ENCODE measurements at regions not wholly inside any gene's neighbourhood (a gene's known extent, or its start where the extent isn't known, plus 50 kb on each side); places are given as distances from the start of the nearest gene placed in this dataset.

DNA sequence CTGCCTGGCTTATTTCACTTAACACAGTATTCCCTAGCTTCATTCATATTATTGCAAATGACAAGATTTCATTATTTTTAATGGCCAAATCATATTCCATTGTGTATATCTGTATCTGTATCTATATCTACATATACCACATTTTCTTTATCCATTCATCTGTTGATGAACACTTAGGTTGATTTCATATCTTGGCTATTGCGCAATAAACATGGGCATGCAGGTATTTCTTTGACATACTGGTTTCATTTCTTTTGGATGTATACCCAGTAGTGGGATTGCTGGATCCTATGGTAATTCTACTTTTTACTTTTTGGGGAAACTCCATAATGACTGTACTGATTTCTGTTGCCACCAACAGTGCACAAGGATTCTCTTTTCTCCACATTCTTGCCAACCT is 68.9 kb upstream of the CREB5 start:
- no peak for ATAC-seq (ENCODE audit: low FRiP score)
- DNase-seq (ENCODE audit: low spot score) = no peak
- TF ChIP-seq, protein P1, sequence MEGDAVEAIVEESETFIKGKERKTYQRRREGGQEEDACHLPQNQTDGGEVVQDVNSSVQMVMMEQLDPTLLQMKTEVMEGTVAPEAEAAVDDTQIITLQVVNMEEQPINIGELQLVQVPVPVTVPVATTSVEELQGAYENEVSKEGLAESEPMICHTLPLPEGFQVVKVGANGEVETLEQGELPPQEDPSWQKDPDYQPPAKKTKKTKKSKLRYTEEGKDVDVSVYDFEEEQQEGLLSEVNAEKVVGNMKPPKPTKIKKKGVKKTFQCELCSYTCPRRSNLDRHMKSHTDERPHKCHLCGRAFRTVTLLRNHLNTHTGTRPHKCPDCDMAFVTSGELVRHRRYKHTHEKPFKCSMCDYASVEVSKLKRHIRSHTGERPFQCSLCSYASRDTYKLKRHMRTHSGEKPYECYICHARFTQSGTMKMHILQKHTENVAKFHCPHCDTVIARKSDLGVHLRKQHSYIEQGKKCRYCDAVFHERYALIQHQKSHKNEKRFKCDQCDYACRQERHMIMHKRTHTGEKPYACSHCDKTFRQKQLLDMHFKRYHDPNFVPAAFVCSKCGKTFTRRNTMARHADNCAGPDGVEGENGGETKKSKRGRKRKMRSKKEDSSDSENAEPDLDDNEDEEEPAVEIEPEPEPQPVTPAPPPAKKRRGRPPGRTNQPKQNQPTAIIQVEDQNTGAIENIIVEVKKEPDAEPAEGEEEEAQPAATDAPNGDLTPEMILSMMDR (IDR thresholded peaks at IDR 0.05) = no peak

DNA sequence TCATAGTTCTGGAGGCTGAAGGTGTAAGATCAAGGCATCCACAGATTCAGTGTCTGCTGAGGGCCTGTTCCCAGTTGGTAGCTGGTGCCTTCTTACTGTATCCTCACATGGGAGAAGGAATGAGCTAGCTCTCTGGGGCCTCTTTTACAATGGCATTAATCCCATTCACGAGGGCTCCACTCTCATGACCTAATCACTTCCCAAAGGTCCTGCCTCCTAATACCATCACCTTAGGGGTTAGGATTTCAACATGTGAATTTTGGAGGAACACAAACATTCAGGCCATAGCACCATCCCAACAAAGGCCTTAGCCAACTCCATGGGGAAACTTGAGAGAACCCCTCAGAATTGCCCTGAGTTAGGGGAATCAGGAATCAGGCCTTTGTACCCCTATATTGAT is 66.1 kb upstream of the CREB5 start:
- ATAC-seq (ENCODE audit: low FRiP score) = no peak
- TF ChIP-seq, protein P1 (IDR thresholded peaks at IDR 0.05) = no peak
- DNase-seq (ENCODE audit: low spot score) = no peak

DNA sequence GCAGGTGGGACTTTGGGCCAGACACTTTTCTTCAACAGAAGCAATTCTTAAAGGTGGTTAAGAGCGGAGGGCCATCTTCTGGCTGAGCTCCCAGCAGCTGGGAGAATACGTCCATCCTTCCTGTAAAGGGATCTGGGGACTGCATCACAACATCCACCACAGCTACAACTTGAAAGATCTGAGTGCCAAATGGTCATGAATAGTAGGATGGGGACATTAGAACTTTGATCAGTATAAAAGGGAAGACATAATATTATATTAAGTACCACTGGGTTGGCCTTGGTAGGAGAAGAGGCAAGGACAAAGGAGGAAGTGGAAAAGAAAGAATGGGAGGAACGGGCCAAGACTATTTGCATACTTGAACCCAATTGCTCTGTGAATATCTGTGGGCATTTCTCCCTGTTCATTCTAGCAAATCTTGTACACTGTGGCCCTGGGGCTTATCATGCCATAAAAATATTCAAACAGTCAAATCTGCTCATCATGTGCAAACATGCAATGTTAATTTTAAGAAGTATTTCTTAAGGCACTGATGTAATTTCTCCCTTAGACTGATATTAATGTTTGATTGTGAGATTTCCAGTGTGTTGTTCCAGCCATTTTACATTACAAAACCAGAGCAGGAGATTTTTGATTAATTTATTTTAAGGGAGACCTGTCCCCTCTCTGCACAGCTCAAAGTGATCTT is 65.5 kb upstream of the CREB5 start:
- DNase-seq (ENCODE audit: low spot score) = no peak
- TF ChIP-seq, protein P1 (IDR thresholded peaks at IDR 0.05) = no peak
- ATAC-seq (ENCODE audit: low FRiP score) = peak; percentile 56

DNA sequence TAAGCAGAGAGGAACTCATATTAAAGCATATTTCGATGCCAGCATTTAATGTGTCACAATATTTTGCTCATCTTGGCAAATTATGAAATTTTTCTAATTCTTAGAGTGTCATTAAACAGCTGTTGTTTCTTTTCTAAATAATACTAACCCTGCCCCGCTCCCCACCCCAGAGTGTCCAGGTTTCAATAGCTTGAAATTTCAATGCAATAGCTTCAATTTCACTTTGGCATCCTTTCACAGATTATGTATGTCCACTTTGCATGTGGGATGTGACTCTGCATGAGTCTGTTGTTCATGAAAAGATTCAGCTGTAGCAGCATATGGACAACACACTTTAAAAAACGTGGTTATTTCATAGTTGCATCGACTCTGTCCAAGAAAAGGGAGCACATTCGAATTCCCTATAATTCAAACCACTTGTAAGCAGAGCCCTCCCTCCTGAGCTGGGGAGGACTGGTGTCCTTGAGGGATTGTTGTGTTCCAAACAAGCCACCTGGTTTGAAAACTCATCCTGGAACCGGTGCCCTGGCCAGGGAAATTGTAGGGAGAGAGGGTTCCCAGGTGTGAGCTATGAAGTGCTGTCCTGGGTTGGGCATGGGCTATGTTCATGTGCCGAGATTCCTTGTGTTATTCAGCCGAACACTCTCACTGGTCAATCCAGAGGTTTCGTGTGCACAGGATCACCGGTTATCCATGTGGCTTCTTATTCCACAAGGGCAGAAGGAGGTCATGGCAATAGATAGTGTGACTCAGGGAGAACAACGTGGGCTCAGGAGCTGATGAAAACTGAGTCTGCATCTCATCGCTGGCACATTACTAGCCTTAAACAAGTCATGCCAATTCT is 64.6 kb upstream of the CREB5 start:
- ATAC-seq (ENCODE audit: low FRiP score) (peak; percentile 76), DNase-seq (ENCODE audit: low spot score) (no peak)
- TF ChIP-seq, protein P1 (IDR thresholded peaks at IDR 0.05) = no peak

DNA sequence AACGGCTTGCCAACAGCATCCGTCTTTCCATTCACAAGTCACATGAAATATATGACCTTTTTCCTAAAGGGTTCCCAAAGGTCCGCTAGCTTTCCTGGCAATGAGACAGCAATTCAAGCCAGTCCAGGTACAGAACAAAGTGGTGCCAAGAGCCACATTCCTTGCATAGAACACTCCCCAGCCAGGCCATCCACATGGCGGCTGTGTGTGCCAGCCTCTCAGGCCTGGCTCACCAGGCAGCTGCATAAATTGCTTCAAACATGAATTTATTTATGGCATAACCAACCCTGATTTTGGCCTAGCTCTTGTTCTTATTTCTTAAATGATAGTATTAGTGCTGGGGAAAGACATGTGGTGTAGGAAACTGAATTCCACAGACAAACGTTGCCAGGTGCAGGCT is 63.7 kb upstream of the CREB5 start:
- TF ChIP-seq, protein P1 (IDR thresholded peaks at IDR 0.05) = no peak
- no peak for ATAC-seq (ENCODE audit: low FRiP score)
- DNase-seq (ENCODE audit: low spot score) = no peak

DNA sequence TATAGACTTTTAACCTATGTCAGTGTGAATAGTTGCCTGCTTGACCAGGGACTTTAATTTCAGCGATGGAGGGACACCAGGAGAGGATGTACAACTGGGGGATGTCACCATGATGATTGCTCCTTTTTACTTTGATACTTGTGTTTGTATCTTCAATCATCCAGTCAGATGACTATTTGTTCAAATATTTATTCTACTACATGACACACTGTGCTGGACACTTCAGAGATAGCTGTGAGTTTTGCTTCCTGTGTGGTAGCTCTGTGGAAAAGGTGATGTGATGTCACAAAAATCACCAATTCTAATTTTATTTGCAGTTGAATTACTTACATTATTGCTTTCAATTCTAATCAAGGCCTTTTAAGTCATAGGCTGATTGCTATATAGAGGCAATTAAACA is 62.7 kb upstream of the CREB5 start:
- ATAC-seq (ENCODE audit: low FRiP score) = no peak
- DNase-seq (ENCODE audit: low spot score) = no peak
- TF ChIP-seq, protein P1 (IDR thresholded peaks at IDR 0.05) = no peak

DNA sequence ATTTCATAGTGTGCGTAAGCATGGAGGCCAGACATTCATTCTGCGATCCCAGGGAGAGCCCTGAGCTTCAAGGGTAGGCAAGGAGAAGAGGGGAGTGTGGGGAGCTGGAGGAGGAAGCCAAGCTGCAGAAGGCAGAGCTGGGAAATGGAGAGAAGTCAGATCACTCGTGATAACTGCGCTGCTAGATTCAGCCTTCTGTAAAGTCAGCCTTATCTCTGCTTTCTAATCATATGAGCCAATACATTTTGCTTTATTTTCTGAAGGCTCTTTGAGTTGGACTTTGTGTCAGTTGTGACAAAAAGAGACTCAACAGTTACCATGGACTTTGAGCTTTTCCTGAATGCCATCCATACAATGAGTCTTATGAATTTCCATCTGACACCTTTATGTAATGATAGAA is 61.7 kb upstream of the CREB5 start:
- TF ChIP-seq, protein P1 (IDR thresholded peaks at IDR 0.05) = no peak
- DNase-seq (ENCODE audit: low spot score) = no peak
- no peak for ATAC-seq (ENCODE audit: low FRiP score)
